NB4 (cell line): ENCODE measurements at regions not wholly inside any gene's neighbourhood (a gene's known extent, or its start where the extent isn't known, plus 50 kb on each side); places are given as distances from the start of the nearest gene placed in this dataset.

Source experiments
- CTCF ChIP-seq: IDR thresholded peaks from one replicate; pipeline ENCODE4 v1.5.1; 2012; ENCODE audit warnings: low read depth, low read length
- POLR2A ChIP-seq: IDR thresholded peaks from 2 replicates; pipeline ENCODE4 v1.6.1; 2011; ENCODE audit warnings: mild to moderate bottlenecking; ENCODE audit not compliant: insufficient read length; ENCODE audit errors: extremely low read depth

GRCh38 chr3:22373182-22373581, 622.2 kb upstream of the ZNF385D start:
- TF ChIP-seq CTCF (no peak), POLR2A (no peak)
